ENCODE measurements at regions not wholly inside any gene's neighbourhood (a gene's known extent, or its start where the extent isn't known, plus 50 kb on each side); places are given as distances from the start of the nearest gene placed in this dataset.

DNA sequence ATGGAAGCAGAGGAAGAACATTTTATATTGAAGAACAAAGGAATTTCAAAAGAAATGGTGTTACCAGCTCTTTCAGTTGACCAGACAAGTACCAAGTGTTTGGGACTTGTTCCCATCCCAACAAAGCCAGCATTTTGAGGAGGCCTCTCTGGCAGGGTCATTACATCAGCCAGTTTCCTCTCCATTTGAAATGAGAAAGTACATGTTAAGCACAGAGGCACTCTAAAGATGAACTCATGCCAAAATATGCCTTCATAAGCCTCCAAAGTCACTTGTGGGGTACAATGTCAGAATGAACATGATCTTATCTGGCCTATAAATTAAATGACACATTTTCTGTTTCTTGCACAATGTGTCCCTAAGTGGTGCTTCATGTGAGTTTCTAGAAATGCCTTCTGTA, 223.9 kb downstream of the PRL start:
- TF ChIP-seq, protein P1, sequence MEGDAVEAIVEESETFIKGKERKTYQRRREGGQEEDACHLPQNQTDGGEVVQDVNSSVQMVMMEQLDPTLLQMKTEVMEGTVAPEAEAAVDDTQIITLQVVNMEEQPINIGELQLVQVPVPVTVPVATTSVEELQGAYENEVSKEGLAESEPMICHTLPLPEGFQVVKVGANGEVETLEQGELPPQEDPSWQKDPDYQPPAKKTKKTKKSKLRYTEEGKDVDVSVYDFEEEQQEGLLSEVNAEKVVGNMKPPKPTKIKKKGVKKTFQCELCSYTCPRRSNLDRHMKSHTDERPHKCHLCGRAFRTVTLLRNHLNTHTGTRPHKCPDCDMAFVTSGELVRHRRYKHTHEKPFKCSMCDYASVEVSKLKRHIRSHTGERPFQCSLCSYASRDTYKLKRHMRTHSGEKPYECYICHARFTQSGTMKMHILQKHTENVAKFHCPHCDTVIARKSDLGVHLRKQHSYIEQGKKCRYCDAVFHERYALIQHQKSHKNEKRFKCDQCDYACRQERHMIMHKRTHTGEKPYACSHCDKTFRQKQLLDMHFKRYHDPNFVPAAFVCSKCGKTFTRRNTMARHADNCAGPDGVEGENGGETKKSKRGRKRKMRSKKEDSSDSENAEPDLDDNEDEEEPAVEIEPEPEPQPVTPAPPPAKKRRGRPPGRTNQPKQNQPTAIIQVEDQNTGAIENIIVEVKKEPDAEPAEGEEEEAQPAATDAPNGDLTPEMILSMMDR (IDR thresholded peaks at IDR 0.05; ENCODE audit: low read depth, low read length, poor library complexity, severe bottlenecking) = no peak
- TF ChIP-seq EZH2phosphoT487 (IDR thresholded peaks at IDR 0.05; ENCODE audit: borderline replicate concordance, low read length) = no peak
- H3F3A ChIP-seq (ENCODE audit: control insufficient read depth, insufficient read depth) = no peaks in the 10 kb centered on the region
- H3K79me2 ChIP-seq (ENCODE audit: control insufficient read depth, low read length) = no peaks in the 10 kb centered on the region
- no peaks in the 10 kb centered on the region; the same call in 1 of the 2 replicates for H3K9me2 ChIP-seq (replicated peaks; ENCODE audit: control insufficient read depth, low read length)
- H4K20me1 ChIP-seq (ENCODE audit: control insufficient read depth, insufficient read depth, low read depth, low read length) = no peaks in the 10 kb centered on the region
- no peaks in the 10 kb centered on the region for H3K9me3 ChIP-seq (ENCODE audit: control insufficient read depth, insufficient read depth, low read length)
- H3K27ac ChIP-seq (ENCODE audit: low read depth, low read length) = no peak overlapping the region
- no peak overlapping the region for H3K4me3 ChIP-seq (ENCODE audit: low read length)
- H3K36me3 ChIP-seq (ENCODE audit: control insufficient read depth, low read length) = no peaks in the 10 kb centered on the region
- no peak overlapping the region for H3K4me2 ChIP-seq (ENCODE audit: low read length)
- H3K4me1 ChIP-seq (ENCODE audit: control insufficient read depth, low read length) = no peaks in the 10 kb centered on the region
- H3K27me3 ChIP-seq (ENCODE audit: control insufficient read depth, low read length) = no peaks in the 10 kb centered on the region

DNA sequence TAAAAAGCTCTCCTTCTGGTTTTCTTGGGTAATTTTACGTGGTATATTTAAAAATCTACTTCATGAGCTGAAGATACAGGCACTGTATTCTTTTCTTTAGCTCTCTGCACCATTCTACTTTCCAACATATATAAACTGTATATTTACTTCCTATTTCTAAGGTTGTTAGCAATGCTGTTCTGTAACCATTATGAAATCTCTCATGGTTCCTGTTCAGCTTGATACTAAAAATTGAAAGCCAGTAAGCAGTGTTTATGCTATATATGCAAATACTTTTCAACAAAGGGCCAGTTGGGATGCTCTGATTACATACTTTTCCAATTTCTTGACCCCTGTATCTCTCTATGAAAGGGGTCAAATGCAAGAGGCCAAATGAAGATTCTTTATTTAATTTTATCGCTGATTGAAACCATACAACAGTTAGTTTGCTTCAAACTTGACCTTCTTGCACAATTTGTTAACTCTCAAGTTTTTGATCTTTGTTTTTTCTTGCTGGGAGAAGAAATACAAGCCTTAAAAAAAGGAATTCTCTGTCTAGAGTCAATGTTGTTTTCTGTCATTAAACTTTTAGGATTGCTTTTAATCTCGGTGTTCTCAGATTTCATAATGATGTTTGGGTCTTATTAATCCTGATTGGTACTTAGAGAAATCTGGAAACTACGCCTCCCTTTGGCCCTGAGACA, 223.2 kb downstream of the PRL start:
- Histone ChIP-seq H3K9me2 (replicated peaks; ENCODE audit: control insufficient read depth, low read length) (no peaks in the 10 kb centered on the region), H3K27ac (ENCODE audit: low read depth, low read length) (no peak overlapping the region), H3K4me2 (ENCODE audit: low read length) (no peak overlapping the region), H3K36me3 (ENCODE audit: control insufficient read depth, low read length) (no peaks in the 10 kb centered on the region), H4K20me1 (ENCODE audit: control insufficient read depth, insufficient read depth, low read depth, low read length) (no peaks in the 10 kb centered on the region), H3K27me3 (ENCODE audit: control insufficient read depth, low read length) (no peaks in the 10 kb centered on the region), H3K4me3 (ENCODE audit: low read length) (no peak overlapping the region), H3K4me1 (ENCODE audit: control insufficient read depth, low read length) (no peaks in the 10 kb centered on the region), H3K9me3 (ENCODE audit: control insufficient read depth, insufficient read depth, low read length) (no peaks in the 10 kb centered on the region), H3F3A (ENCODE audit: control insufficient read depth, insufficient read depth) (no peaks in the 10 kb centered on the region), H3K79me2 (ENCODE audit: control insufficient read depth, low read length) (no peaks in the 10 kb centered on the region)
- TF ChIP-seq, protein P1 (IDR thresholded peaks at IDR 0.05; ENCODE audit: low read depth, low read length, poor library complexity, severe bottlenecking) = no peak
- TF ChIP-seq EZH2phosphoT487 (IDR thresholded peaks at IDR 0.05; ENCODE audit: borderline replicate concordance, low read length) = no peak

DNA sequence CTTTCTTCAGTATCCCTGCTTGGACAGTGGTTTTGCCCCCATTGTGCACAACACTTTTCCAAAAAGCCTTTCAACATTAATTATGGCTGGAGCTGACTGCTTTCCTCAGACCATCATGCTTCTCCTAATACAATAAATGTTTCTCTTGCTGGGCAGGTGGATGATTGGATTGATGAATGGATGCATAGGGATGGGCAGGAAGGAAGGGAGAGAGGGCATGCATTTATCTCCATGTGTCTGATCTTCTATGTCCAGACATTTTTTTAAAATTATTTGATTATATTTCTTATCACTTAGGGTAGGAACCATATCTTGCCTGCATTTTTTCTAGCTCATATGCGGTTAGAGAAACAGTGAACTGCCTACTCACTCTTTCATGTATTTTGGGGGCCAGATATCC, 218.5 kb downstream of the PRL start:
- Histone ChIP-seq H3K36me3 (ENCODE audit: control insufficient read depth, low read length) (no peaks in the 10 kb centered on the region), H3K4me3 (ENCODE audit: low read length) (no peak overlapping the region), H4K20me1 (ENCODE audit: control insufficient read depth, insufficient read depth, low read depth, low read length) (no peaks in the 10 kb centered on the region), H3F3A (ENCODE audit: control insufficient read depth, insufficient read depth) (no peaks in the 10 kb centered on the region), H3K4me1 (ENCODE audit: control insufficient read depth, low read length) (no peaks in the 10 kb centered on the region), H3K27ac (ENCODE audit: low read depth, low read length) (no peak overlapping the region), H3K9me2 (replicated peaks; ENCODE audit: control insufficient read depth, low read length) (no peaks in the 10 kb centered on the region), H3K27me3 (ENCODE audit: control insufficient read depth, low read length) (no peaks in the 10 kb centered on the region), H3K9me3 (ENCODE audit: control insufficient read depth, insufficient read depth, low read length) (no peaks in the 10 kb centered on the region), H3K4me2 (ENCODE audit: low read length) (no peak overlapping the region), H3K79me2 (ENCODE audit: control insufficient read depth, low read length) (no peaks in the 10 kb centered on the region)
- no peak for TF ChIP-seq EZH2phosphoT487 (IDR thresholded peaks at IDR 0.05; ENCODE audit: borderline replicate concordance, low read length)
- TF ChIP-seq, protein P1 (IDR thresholded peaks at IDR 0.05; ENCODE audit: low read depth, low read length, poor library complexity, severe bottlenecking) = no peak

Data from DOHH2 (cell line).